Mononuclear cell (primary cell): ENCODE measurements at regions not wholly inside any gene's neighbourhood (a gene's known extent, or its start where the extent isn't known, plus 50 kb on each side); places are given as distances from the start of the nearest gene placed in this dataset.

Experiments
- H3K27me3 ChIP-seq: 2 replicates; pipeline ENCODE4 v1.6.0; 2011; ENCODE audit warnings: low read length, control low read depth; ENCODE audit not compliant: insufficient read depth
- H3K4me1 ChIP-seq: 2 replicates; pipeline ENCODE4 v1.5.1; 2011; ENCODE audit warnings: mild to moderate bottlenecking, low read length, control low read depth; ENCODE audit not compliant: insufficient read depth
- H3K4me3 ChIP-seq: 2 replicates; pipeline ENCODE4 v1.5.1; 2011; ENCODE audit warnings: mild to moderate bottlenecking, low read length, moderate library complexity
- H3K9me3 ChIP-seq: 2 replicates; pipeline ENCODE4 v1.5.1; 2011; ENCODE audit warnings: low read depth, mild to moderate bottlenecking, control low read depth, low read length

GRCh38 chr2:226001716-226002115, 602.2 kb downstream of the NYAP2 start:
- no peaks in the 10 kb centered on the region for H3K4me1 ChIP-seq

GRCh38 chr2:225999692-226000091, 600.2 kb downstream of the NYAP2 start:
- no peaks in the 10 kb centered on the region for H3K27me3 ChIP-seq
- no peaks in the 10 kb centered on the region for H3K4me1 ChIP-seq
- H3K4me3 ChIP-seq: no peak overlapping the region
- no peaks in the 10 kb centered on the region for H3K9me3 ChIP-seq

More at GRCh38 chr2:226001716-226002115, 602.2 kb downstream of the NYAP2 start:
- no peaks in the 10 kb centered on the region for H3K27me3 ChIP-seq
- no peaks in the 10 kb centered on the region for H3K9me3 ChIP-seq
- no peak overlapping the region for H3K4me3 ChIP-seq

- H3K27me3 ChIP-seq: no peaks in the 10 kb centered on the region
- no peaks in the 10 kb centered on the region for H3K4me1 ChIP-seq
- no peaks in the 10 kb centered on the region for H3K9me3 ChIP-seq
- no peak overlapping the region for H3K4me3 ChIP-seq
Observed at GRCh38 chr2:225998653-225999052, 599.1 kb downstream of the NYAP2 start.

- H3K9me3 ChIP-seq: no peaks in the 10 kb centered on the region
- no peak overlapping the region for H3K4me3 ChIP-seq
- no peaks in the 10 kb centered on the region for H3K4me1 ChIP-seq
- H3K27me3 ChIP-seq: no peaks in the 10 kb centered on the region
Observed at GRCh38 chr2:225998116-225998515, 598.6 kb downstream of the NYAP2 start.

GRCh38 chr2:225996462-225996828, 596.9 kb downstream of the NYAP2 start:
- H3K9me3 ChIP-seq: no peaks in the 10 kb centered on the region
- no peaks in the 10 kb centered on the region for H3K27me3 ChIP-seq
- no peaks in the 10 kb centered on the region for H3K4me1 ChIP-seq
- H3K4me3 ChIP-seq: no peak overlapping the region

GRCh38 chr2:225995796-225996461, 596.4 kb downstream of the NYAP2 start:
- Histone ChIP-seq H3K4me1 (no peaks in the 10 kb centered on the region), H3K9me3 (no peaks in the 10 kb centered on the region), H3K4me3 (no peak overlapping the region), H3K27me3 (no peaks in the 10 kb centered on the region)

- H3K27me3 ChIP-seq: no peaks in the 10 kb centered on the region
- no peaks in the 10 kb centered on the region for H3K9me3 ChIP-seq
- H3K4me3 ChIP-seq: no peak overlapping the region
- H3K4me1 ChIP-seq: no peaks in the 10 kb centered on the region
Observed at GRCh38 chr2:225994748-225995405, 595.4 kb downstream of the NYAP2 start.

- no peaks in the 10 kb centered on the region for H3K27me3 ChIP-seq
Observed at GRCh38 chr2:225993430-225993829, 593.9 kb downstream of the NYAP2 start.

GRCh38 chr2:225989809-225990208, 590.3 kb downstream of the NYAP2 start:
- no peaks in the 10 kb centered on the region for H3K27me3 ChIP-seq
- no peaks in the 10 kb centered on the region for H3K4me1 ChIP-seq
- H3K9me3 ChIP-seq: no peaks in the 10 kb centered on the region
- H3K4me3 ChIP-seq: no peak overlapping the region

More at GRCh38 chr2:225993430-225993829, 593.9 kb downstream of the NYAP2 start:
- H3K4me3 ChIP-seq: no peak overlapping the region
- H3K4me1 ChIP-seq: no peaks in the 10 kb centered on the region
- H3K9me3 ChIP-seq: no peaks in the 10 kb centered on the region

GRCh38 chr2:225980372-225980771, 580.9 kb downstream of the NYAP2 start:
- Histone ChIP-seq H3K27me3 (no peaks in the 10 kb centered on the region), H3K4me1 (no peaks in the 10 kb centered on the region), H3K9me3 (no peaks in the 10 kb centered on the region), H3K4me3 (no peak overlapping the region)

- no peaks in the 10 kb centered on the region for H3K27me3 ChIP-seq
- H3K4me1 ChIP-seq: no peaks in the 10 kb centered on the region
- no peak overlapping the region for H3K4me3 ChIP-seq
- H3K9me3 ChIP-seq: no peaks in the 10 kb centered on the region
Observed at GRCh38 chr2:225971433-225971832, 571.9 kb downstream of the NYAP2 start.

GRCh38 chr2:225948903-225949302, 549.4 kb downstream of the NYAP2 start:
- Histone ChIP-seq H3K27me3 (no peaks in the 10 kb centered on the region), H3K4me3 (no peak overlapping the region), H3K9me3 (peaks cover 19% of the 10 kb centered on the region), H3K4me1 (no peaks in the 10 kb centered on the region)

- H3K9me3 ChIP-seq: no peaks in the 10 kb centered on the region
- no peaks in the 10 kb centered on the region for H3K27me3 ChIP-seq
- no peaks in the 10 kb centered on the region for H3K4me1 ChIP-seq
- H3K4me3 ChIP-seq: no peak overlapping the region
Observed at GRCh38 chr2:225938991-225939390, 539.5 kb downstream of the NYAP2 start.

GRCh38 chr2:225937625-225938187, 538.2 kb downstream of the NYAP2 start:
- Histone ChIP-seq H3K4me1 (no peaks in the 10 kb centered on the region), H3K9me3 (no peaks in the 10 kb centered on the region), H3K27me3 (no peaks in the 10 kb centered on the region), H3K4me3 (no peak overlapping the region)

GRCh38 chr2:225932811-225933413, 533.4 kb downstream of the NYAP2 start:
- no peak overlapping the region for H3K4me3 ChIP-seq
- H3K9me3 ChIP-seq: no peaks in the 10 kb centered on the region
- no peaks in the 10 kb centered on the region for H3K4me1 ChIP-seq
- no peaks in the 10 kb centered on the region for H3K27me3 ChIP-seq
